ENCODE measurements at regions not wholly inside any gene's neighbourhood (a gene's known extent, or its start where the extent isn't known, plus 50 kb on each side); places are given as distances from the start of the nearest gene placed in this dataset.

DNA sequence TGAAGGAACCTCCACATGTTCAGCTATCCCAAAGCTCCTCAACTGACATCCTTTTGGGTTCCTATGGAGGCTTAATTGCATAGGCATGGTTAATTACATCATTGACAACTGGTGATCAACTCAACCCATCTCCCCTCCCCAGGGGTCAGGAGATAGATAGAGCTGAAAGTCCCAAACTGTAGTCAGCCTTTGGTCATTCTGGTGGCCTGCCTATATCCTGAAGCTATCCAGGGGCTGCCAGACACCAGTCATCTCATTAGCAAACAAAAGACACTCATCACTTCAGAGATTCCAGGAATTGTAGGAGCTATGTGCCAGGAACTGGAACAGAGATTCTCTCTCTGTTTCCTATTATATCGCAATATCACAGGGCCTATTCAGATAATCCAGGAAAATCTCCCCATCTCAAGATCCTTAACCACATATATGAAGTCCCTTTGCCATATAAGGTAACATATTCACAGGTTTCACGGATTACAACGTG, 646.5 kb upstream of the GRAMD2B start:
- Histone ChIP-seq H3K27me3 (ENCODE audit: control insufficient read depth, insufficient read depth, low read length) (no peaks in the 10 kb centered on the region), H3K36me3 (ENCODE audit: control insufficient read depth, insufficient read depth, low read length) (no peaks in the 10 kb centered on the region), H3K4me3 (ENCODE audit: low read depth, low read length) (no peak overlapping the region)
- DNase-seq (ENCODE audit: low read depth), result no peak
- TF ChIP-seq, protein P1, sequence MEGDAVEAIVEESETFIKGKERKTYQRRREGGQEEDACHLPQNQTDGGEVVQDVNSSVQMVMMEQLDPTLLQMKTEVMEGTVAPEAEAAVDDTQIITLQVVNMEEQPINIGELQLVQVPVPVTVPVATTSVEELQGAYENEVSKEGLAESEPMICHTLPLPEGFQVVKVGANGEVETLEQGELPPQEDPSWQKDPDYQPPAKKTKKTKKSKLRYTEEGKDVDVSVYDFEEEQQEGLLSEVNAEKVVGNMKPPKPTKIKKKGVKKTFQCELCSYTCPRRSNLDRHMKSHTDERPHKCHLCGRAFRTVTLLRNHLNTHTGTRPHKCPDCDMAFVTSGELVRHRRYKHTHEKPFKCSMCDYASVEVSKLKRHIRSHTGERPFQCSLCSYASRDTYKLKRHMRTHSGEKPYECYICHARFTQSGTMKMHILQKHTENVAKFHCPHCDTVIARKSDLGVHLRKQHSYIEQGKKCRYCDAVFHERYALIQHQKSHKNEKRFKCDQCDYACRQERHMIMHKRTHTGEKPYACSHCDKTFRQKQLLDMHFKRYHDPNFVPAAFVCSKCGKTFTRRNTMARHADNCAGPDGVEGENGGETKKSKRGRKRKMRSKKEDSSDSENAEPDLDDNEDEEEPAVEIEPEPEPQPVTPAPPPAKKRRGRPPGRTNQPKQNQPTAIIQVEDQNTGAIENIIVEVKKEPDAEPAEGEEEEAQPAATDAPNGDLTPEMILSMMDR (IDR thresholded peaks at IDR 0.05; ENCODE audit: insufficient read depth, low read length, poor library complexity, severe bottlenecking), result no peak

DNA sequence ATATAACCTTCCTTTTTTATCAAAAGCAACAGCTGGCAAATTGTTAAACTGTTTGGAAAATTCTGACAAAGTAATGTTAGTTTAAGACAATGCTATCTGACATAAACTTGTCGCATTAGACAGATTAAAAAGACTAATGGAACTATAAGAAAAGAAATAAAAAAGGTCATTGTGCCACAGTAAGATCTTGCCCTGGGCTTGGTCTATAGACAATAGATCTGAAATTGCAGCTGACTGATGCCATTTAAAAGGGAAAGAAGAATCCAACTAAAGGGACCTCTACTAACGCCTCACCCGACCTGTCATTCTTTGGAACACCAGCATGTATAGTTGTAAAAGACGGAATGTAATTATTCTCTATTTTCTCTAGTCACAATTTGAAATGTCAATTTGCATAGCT, 644.4 kb upstream of the GRAMD2B start:
- H3K36me3 ChIP-seq (ENCODE audit: control insufficient read depth, insufficient read depth, low read length), result no peaks in the 10 kb centered on the region
- H3K4me3 ChIP-seq (ENCODE audit: low read depth, low read length), result no peak overlapping the region
- no peak for DNase-seq (ENCODE audit: low read depth)
- TF ChIP-seq, protein P1 (IDR thresholded peaks at IDR 0.05; ENCODE audit: insufficient read depth, low read length, poor library complexity, severe bottlenecking), result no peak
- H3K27me3 ChIP-seq (ENCODE audit: control insufficient read depth, insufficient read depth, low read length), result no peaks in the 10 kb centered on the region

DNA sequence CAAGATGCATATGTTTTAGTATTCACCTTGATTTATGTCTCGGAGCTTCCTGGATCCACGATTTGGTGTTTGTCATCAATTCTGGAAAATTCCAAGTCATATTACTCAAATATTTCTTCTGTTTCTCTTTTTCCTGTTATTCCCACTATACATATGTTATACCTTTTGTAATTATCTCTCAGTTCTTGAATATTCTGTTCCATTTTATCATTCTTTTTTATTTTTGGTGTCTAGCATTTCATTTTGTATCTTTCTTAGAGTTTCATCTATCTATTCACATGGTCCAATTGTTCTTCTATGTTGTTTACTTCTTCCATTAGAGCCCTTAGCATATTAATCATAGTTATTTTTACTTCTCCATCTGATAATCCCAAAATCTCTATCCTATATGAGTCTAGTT, 637.8 kb upstream of the GRAMD2B start:
- Histone ChIP-seq H3K4me3 (ENCODE audit: low read depth, low read length) (no peak overlapping the region), H3K27me3 (ENCODE audit: control insufficient read depth, insufficient read depth, low read length) (no peaks in the 10 kb centered on the region), H3K36me3 (ENCODE audit: control insufficient read depth, insufficient read depth, low read length) (no peaks in the 10 kb centered on the region)
- no peak for DNase-seq (ENCODE audit: low read depth)
- TF ChIP-seq, protein P1 (IDR thresholded peaks at IDR 0.05; ENCODE audit: insufficient read depth, low read length, poor library complexity, severe bottlenecking), result no peak

DNA sequence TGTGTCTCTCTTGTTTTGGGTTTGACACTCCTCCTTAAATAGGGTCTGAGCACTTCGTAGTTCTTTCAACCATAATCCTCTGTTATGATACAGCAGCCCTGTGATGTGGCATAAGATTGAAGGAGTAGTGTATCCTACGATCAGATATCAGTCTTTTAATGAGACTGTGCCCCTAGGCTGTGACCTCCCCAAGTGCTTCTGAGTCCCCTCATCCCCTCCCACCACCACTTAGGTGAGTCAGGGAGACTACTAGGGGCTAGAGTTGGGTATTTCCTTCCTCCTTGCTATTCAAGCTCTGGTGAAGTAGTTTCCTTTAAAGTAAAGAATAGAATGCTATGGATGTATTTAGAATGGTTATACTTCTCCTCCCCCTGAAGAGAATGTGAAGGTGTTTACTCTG, 637.2 kb upstream of the GRAMD2B start:
- TF ChIP-seq, protein P1 (IDR thresholded peaks at IDR 0.05; ENCODE audit: insufficient read depth, low read length, poor library complexity, severe bottlenecking), result no peak
- Histone ChIP-seq H3K4me3 (ENCODE audit: low read depth, low read length) (no peak overlapping the region), H3K36me3 (ENCODE audit: control insufficient read depth, insufficient read depth, low read length) (no peaks in the 10 kb centered on the region), H3K27me3 (ENCODE audit: control insufficient read depth, insufficient read depth, low read length) (no peaks in the 10 kb centered on the region)
- DNase-seq (ENCODE audit: low read depth), result no peak

DNA sequence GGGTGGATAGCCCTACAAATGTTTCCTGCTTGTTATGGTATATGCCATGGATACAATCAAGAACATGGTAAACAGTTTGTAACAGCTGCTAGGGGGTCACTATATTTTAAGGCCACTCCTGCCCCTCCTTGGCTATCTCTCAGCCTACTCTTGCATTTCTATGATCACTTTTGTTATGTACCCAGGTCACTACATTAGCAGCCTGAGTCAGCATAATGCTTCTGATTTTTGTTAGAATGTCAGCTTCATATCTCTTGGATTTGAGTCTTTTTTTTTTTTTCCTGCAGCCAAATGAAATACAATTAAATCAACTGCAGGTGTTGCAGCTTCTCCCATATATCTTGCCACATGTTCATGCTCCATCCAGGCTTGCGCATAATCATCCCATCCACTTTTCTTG, 629.7 kb upstream of the GRAMD2B start:
- no peak for DNase-seq (ENCODE audit: low read depth)
- TF ChIP-seq, protein P1 (IDR thresholded peaks at IDR 0.05; ENCODE audit: insufficient read depth, low read length, poor library complexity, severe bottlenecking), result no peak
- no peaks in the 10 kb centered on the region for H3K27me3 ChIP-seq (ENCODE audit: control insufficient read depth, insufficient read depth, low read length)
- no peaks in the 10 kb centered on the region for H3K36me3 ChIP-seq (ENCODE audit: control insufficient read depth, insufficient read depth, low read length)
- H3K4me3 ChIP-seq (ENCODE audit: low read depth, low read length), result no peak overlapping the region

DNA sequence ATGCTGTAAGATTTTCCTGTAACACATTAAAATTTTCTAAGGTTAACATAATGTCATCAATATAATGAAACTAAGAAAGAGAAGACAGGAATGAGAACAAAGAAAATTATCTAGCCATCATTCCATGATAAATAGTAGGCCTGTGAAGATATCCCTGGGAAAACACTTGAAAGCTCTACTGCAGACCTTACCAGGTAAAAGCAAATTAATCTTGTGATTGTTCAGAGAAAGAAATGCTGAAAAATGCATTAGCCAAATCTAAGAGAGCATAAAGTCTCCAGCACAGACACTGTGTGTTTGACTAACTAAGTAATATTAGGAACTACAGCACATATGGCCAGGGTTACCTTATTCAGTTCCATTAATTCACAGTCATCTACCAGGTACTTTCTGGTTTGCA, 628.3 kb upstream of the GRAMD2B start:
- Histone ChIP-seq H3K27me3 (ENCODE audit: control insufficient read depth, insufficient read depth, low read length) (no peaks in the 10 kb centered on the region), H3K4me3 (ENCODE audit: low read depth, low read length) (no peak overlapping the region), H3K36me3 (ENCODE audit: control insufficient read depth, insufficient read depth, low read length) (no peaks in the 10 kb centered on the region)
- no peak for DNase-seq (ENCODE audit: low read depth)
- TF ChIP-seq, protein P1 (IDR thresholded peaks at IDR 0.05; ENCODE audit: insufficient read depth, low read length, poor library complexity, severe bottlenecking), result no peak

Data from kidney epithelial cell (primary cell).